ENCODE measurements at regions not wholly inside any gene's neighbourhood (a gene's known extent, or its start where the extent isn't known, plus 50 kb on each side); places are given as distances from the start of the nearest gene placed in this dataset.

- intact Hi-C loops (cut with DNase I): no loop called here
- Histone ChIP-seq H3K27me3 (ENCODE audit: control insufficient read depth, insufficient read depth, low read length) (no peaks in the 10 kb centered on the region), H3K27ac (ENCODE audit: low read depth in 2 of 2, low read length in 2 of 2) (no peak overlapping the region), H3K4me3 (ENCODE audit: low read length in 3 of 3) (no peak overlapping the region), H3K9me3 (ENCODE audit: control insufficient read depth in 2 of 3, insufficient read depth in 1 of 3, low read length in 3 of 3) (no peaks in the 10 kb centered on the region), H3K4me1 (ENCODE audit: control insufficient read depth in 2 of 3, insufficient read depth in 2 of 3, low read depth in 1 of 3, low read length in 3 of 3) (no peaks in the 10 kb centered on the region), H3K36me3 (ENCODE audit: control insufficient read depth in 2 of 3, insufficient read depth in 3 of 3, low read length in 3 of 3) (no peaks in the 10 kb centered on the region), H3K9ac (ENCODE audit: low read length in 3 of 3) (no peak overlapping the region)
- FAIRE-seq (no peak), DNase-seq (no peak)
- TF ChIP-seq CTCF (IDR thresholded peaks at IDR 0.05; ENCODE audit: borderline replicate concordance, extremely low read depth, insufficient read depth): no peak
Observed at GRCh38 chr1:61627365-61627764, 97.6 kb downstream of the TM2D1 start.

GRCh38 chr1:61626816-61627215 is 98.1 kb downstream of the TM2D1 start:
- no peak for DNase-seq
- Histone ChIP-seq H3K9me3 (ENCODE audit: control insufficient read depth in 2 of 3, insufficient read depth in 1 of 3, low read length in 3 of 3) (no peaks in the 10 kb centered on the region), H3K36me3 (ENCODE audit: control insufficient read depth in 2 of 3, insufficient read depth in 3 of 3, low read length in 3 of 3) (no peaks in the 10 kb centered on the region), H3K27me3 (ENCODE audit: control insufficient read depth, insufficient read depth, low read length) (no peaks in the 10 kb centered on the region), H3K4me1 (ENCODE audit: control insufficient read depth in 2 of 3, insufficient read depth in 2 of 3, low read depth in 1 of 3, low read length in 3 of 3) (no peaks in the 10 kb centered on the region), H3K4me3 (ENCODE audit: low read length in 3 of 3) (no peak overlapping the region), H3K9ac (ENCODE audit: low read length in 3 of 3) (no peak overlapping the region), H3K27ac (ENCODE audit: low read depth in 2 of 2, low read length in 2 of 2) (no peak overlapping the region)
- no peak for TF ChIP-seq CTCF (IDR thresholded peaks at IDR 0.05; ENCODE audit: borderline replicate concordance, extremely low read depth, insufficient read depth)
- intact Hi-C loops (cut with DNase I): no loop called here
- FAIRE-seq: no peak

- no peak overlapping the region for H3K4me3 ChIP-seq (ENCODE audit: low read length in 3 of 3)
- H3K27ac ChIP-seq (ENCODE audit: low read depth in 2 of 2, low read length in 2 of 2): no peak overlapping the region
- FAIRE-seq: no peak
- intact Hi-C loops (cut with DNase I): no loop called here
- no peaks in the 10 kb centered on the region for H3K4me1 ChIP-seq (ENCODE audit: control insufficient read depth in 2 of 3, insufficient read depth in 2 of 3, low read depth in 1 of 3, low read length in 3 of 3)
- no peak for DNase-seq
- no peaks in the 10 kb centered on the region for H3K9me3 ChIP-seq (ENCODE audit: control insufficient read depth in 2 of 3, insufficient read depth in 1 of 3, low read length in 3 of 3)
- no peaks in the 10 kb centered on the region for H3K36me3 ChIP-seq (ENCODE audit: control insufficient read depth in 2 of 3, insufficient read depth in 3 of 3, low read length in 3 of 3)
- no peaks in the 10 kb centered on the region for H3K27me3 ChIP-seq (ENCODE audit: control insufficient read depth, insufficient read depth, low read length)
- no peak overlapping the region for H3K9ac ChIP-seq (ENCODE audit: low read length in 3 of 3)
- no peak for TF ChIP-seq CTCF (IDR thresholded peaks at IDR 0.05; ENCODE audit: borderline replicate concordance, extremely low read depth, insufficient read depth)
Observed at GRCh38 chr1:61623852-61624251, 101.1 kb downstream of the TM2D1 start.

GRCh38 chr1:61620536-61620935 is 104.4 kb downstream of the TM2D1 start:
- Histone ChIP-seq H3K9ac (ENCODE audit: low read length in 3 of 3) (no peak overlapping the region), H3K36me3 (ENCODE audit: control insufficient read depth in 2 of 3, insufficient read depth in 3 of 3, low read length in 3 of 3) (no peaks in the 10 kb centered on the region), H3K9me3 (ENCODE audit: control insufficient read depth in 2 of 3, insufficient read depth in 1 of 3, low read length in 3 of 3) (no peaks in the 10 kb centered on the region), H3K4me3 (ENCODE audit: low read length in 3 of 3) (no peak overlapping the region), H3K27ac (ENCODE audit: low read depth in 2 of 2, low read length in 2 of 2) (no peak overlapping the region), H3K27me3 (ENCODE audit: control insufficient read depth, insufficient read depth, low read length) (no peaks in the 10 kb centered on the region), H3K4me1 (ENCODE audit: control insufficient read depth in 2 of 3, insufficient read depth in 2 of 3, low read depth in 1 of 3, low read length in 3 of 3) (no peaks in the 10 kb centered on the region)
- DNase-seq (no peak), FAIRE-seq (no peak)
- no peak for TF ChIP-seq CTCF (IDR thresholded peaks at IDR 0.05; ENCODE audit: borderline replicate concordance, extremely low read depth, insufficient read depth)
- intact Hi-C loops (cut with DNase I): no loop called here

Data from kidney (tissue), 13 donors.